CD4-positive, alpha-beta T cell (primary cell): ENCODE measurements at regions not wholly inside any gene's neighbourhood (a gene's known extent, or its start where the extent isn't known, plus 50 kb on each side); places are given as distances from the start of the nearest gene placed in this dataset.

Source experiments
- ATAC-seq: fragments of 200-7000 bp; cut with Tn5 transposase; one replicate; pipeline ENCODE4 v1.10.0; 2022; ENCODE audit warnings: mild to moderate bottlenecking; ENCODE audit not compliant: poor library complexity
- CTCF ChIA-PET: fragments of 350-600 bp; sonication (Branson Sonifier 250); formaldehyde crosslinking; loops from one replicate; lab custom pipeline; 2021; ENCODE audit warnings: antibody characterized with exemption, inconsistent platforms; lab: Charles Lee
- POLR2A ChIA-PET: fragments of 350-600 bp; sonication (Branson Sonifier 250); formaldehyde crosslinking; loops from one replicate; lab custom pipeline; 2021; ENCODE audit warnings: antibody characterized with exemption, inconsistent platforms; lab: Charles Lee
- DNase-seq, 14 experiments: peaks; one replicate each; pipeline ENCODE4 v3.0.0-alpha.2; 2013 to 2020; ENCODE audit warnings: mixed read lengths in 2 of 14
- H3K27ac ChIP-seq, 2 donors: one replicate each; pipeline versions ENCODE4 v1.5.1 to v1.7.0; 2013; ENCODE audit warnings: low read length in 2 of 2, low read depth in 1 of 2, mild to moderate bottlenecking in 1 of 2
- H3K27me3 ChIP-seq, 2 experiments: 1 replicate in 1 of 2; 2 replicates in 1 of 2; pipeline versions ENCODE4 v1.6.1 to v1.7.0; 2013; ENCODE audit warnings: low read length in 2 of 2, control low read depth in 1 of 2, mild to moderate bottlenecking in 1 of 2, moderate library complexity in 1 of 2; ENCODE audit not compliant: insufficient read depth in 2 of 2, control insufficient read depth in 1 of 2
- H3K36me3 ChIP-seq: one replicate; pipeline ENCODE4 v1.6.1; 2013; ENCODE audit warnings: low read length, control low read depth; ENCODE audit not compliant: insufficient read depth
- H3K4me1 ChIP-seq: one replicate; pipeline ENCODE4 v1.6.1; 2013; ENCODE audit warnings: low read length, control low read depth; ENCODE audit not compliant: insufficient read depth
- H3K4me3 ChIP-seq: one replicate; pipeline ENCODE4 v1.5.1; 2013; ENCODE audit warnings: mild to moderate bottlenecking, low read length, moderate library complexity
- H3K9me3 ChIP-seq, 2 experiments: 1 replicate in 1 of 2; 2 replicates in 1 of 2; pipeline versions ENCODE4 v1.6.1 to v1.7.0; 2013; ENCODE audit warnings: low read length in 2 of 2, mild to moderate bottlenecking in 2 of 2, control low read depth in 1 of 2, moderate library complexity in 1 of 2; ENCODE audit not compliant: control insufficient read depth in 1 of 2, insufficient read depth in 1 of 2
- H3K27ac Mint-ChIP-seq: one replicate; pipeline ENCODE4 v1.8.0; 2020; ENCODE audit warnings: mixed read lengths
- H3K27me3 Mint-ChIP-seq: one replicate; pipeline ENCODE4 v1.8.0; 2021; ENCODE audit warnings: mixed read lengths
- H3K36me3 Mint-ChIP-seq: one replicate; pipeline ENCODE4 v1.8.0; 2021; ENCODE audit warnings: low read depth, mixed read lengths
- H3K4me1 Mint-ChIP-seq: one replicate; pipeline ENCODE4 v1.8.0; 2021; ENCODE audit warnings: low read depth, mixed read lengths
- H3K4me3 Mint-ChIP-seq: one replicate; pipeline ENCODE4 v1.8.0; 2020; ENCODE audit warnings: mild to moderate bottlenecking, mixed read lengths
- H3K9me3 Mint-ChIP-seq: one replicate; pipeline ENCODE4 v1.8.0; 2020; ENCODE audit warnings: mixed read lengths
- CTCF ChIP-seq: fragments of 200-600 bp; IDR thresholded peaks from one replicate; pipeline ENCODE4 v1.8.0; 2022; ENCODE audit warnings: antibody characterized with exemption, mild to moderate bottlenecking
- intact Hi-C, 2 experiments: fragments of 100-400 bp; cut with DNase I in 1 of 2; cut with micrococcal nuclease in 1 of 2; formaldehyde crosslinking; loops; one replicate each; pipeline versions ENCODE4 v1.15.1 to v1.9.0; 2023 to 2025; cut with DNase I, micrococcal nuclease

DNA sequence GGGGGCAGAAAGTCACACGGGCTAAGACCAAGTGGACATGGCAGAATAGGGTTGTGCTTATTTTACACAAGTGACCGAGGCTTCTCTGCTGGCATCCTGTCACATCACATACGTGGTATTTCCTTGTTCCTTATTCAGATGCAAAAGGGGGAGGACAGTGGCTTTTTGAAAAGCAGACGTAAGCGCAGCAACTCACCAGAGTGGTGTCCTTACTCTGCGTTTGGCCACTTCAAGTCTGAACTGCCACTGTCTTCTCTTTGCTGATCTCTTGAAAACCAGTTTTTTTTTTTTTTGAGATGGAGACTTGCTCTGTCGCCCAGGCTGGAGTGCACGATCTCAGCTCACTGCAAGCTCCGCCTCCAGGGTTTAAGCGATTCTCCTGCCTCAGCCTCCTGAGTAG is 113.2 kb downstream of the SOX2 start:
- no peak for ATAC-seq
- Histone ChIP-seq H3K9me3 (peaks cover 0 to 10% of the 10 kb centered on the region in 2 experiments), H3K4me3 (no peak overlapping the region), H3K27ac (no peak overlapping the region), H3K36me3 (no peaks in the 10 kb centered on the region), H3K27me3 (no peaks in the 10 kb centered on the region), H3K4me1 (no peaks in the 10 kb centered on the region)
- H3K27ac Mint-ChIP-seq, result no peak overlapping the region
- no peaks in the 10 kb centered on the region for H3K27me3 Mint-ChIP-seq
- intact Hi-C loops, result no loop called here
- POLR2A ChIA-PET, result no interaction called here
- no peak overlapping the region for H3K4me3 Mint-ChIP-seq
- no peak for DNase-seq
- CTCF ChIA-PET, result no interaction called here
- H3K4me1 Mint-ChIP-seq, result no peaks in the 10 kb centered on the region
- no peak for TF ChIP-seq CTCF
- no peaks in the 10 kb centered on the region for H3K36me3 Mint-ChIP-seq
- H3K9me3 Mint-ChIP-seq, result peaks cover 4% of the 10 kb centered on the region

- POLR2A ChIA-PET, result no interaction called here
- H3K4me3 ChIP-seq, result no peak overlapping the region
- Mint-ChIP-seq H3K36me3 (no peaks in the 10 kb centered on the region), H3K27ac (no peak overlapping the region), H3K4me3 (no peak overlapping the region), H3K27me3 (no peaks in the 10 kb centered on the region), H3K4me1 (no peaks in the 10 kb centered on the region), H3K9me3 (no peaks in the 10 kb centered on the region)
- peaks cover 0 to 4% of the 10 kb centered on the region in 2 experiments for H3K9me3 ChIP-seq
- CTCF ChIA-PET, result no interaction called here
- ATAC-seq, result no peak
- H3K27me3 ChIP-seq, result no peaks in the 10 kb centered on the region
- H3K4me1 ChIP-seq, result no peaks in the 10 kb centered on the region
- H3K36me3 ChIP-seq, result no peaks in the 10 kb centered on the region
- TF ChIP-seq CTCF, result no peak
- DNase-seq, result no peak
- intact Hi-C loops, result no loop called here
- no peak overlapping the region for H3K27ac ChIP-seq
These were observed 127.6 kb downstream of the SOX2 start for GRCh38 chr3:181839039-181839915.

DNA sequence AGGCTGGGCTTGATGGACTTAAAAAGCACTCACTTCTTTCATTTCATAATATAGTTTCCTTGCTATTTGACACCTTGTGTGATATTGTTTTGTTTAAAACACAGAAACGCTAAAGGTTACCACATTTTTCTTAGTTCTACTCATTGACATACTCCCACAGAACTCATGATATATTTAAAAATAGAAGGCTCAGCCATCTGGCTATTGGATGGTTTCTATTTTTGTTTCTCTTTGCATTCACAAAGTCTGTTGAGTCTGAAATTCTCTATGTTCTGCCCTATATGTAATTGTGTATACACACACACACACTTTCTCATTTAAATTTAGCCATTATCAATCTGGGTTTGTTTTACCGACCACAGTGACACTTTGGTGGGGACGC is 128.2 kb downstream of the SOX2 start:
- ChIA-PET CTCF (no interaction called here), POLR2A (no interaction called here)
- no peaks in the 10 kb centered on the region for H3K4me1 ChIP-seq
- H3K4me3 Mint-ChIP-seq, result no peak overlapping the region
- no peaks in the 10 kb centered on the region for H3K36me3 Mint-ChIP-seq
- H3K9me3 ChIP-seq, result peaks cover 0 to 4% of the 10 kb centered on the region in 2 experiments
- H3K27me3 Mint-ChIP-seq, result no peaks in the 10 kb centered on the region
- H3K27me3 ChIP-seq, result no peaks in the 10 kb centered on the region
- H3K27ac ChIP-seq, result no peak overlapping the region
- ATAC-seq, result no peak
- TF ChIP-seq CTCF, result no peak
- no peak overlapping the region for H3K27ac Mint-ChIP-seq
- no peak for DNase-seq
- H3K4me1 Mint-ChIP-seq, result no peaks in the 10 kb centered on the region
- H3K9me3 Mint-ChIP-seq, result no peaks in the 10 kb centered on the region
- no peaks in the 10 kb centered on the region for H3K36me3 ChIP-seq
- no peak overlapping the region for H3K4me3 ChIP-seq
- intact Hi-C loops, result no loop called here
